ENCODE measurements at regions not wholly inside any gene's neighbourhood (a gene's known extent, or its start where the extent isn't known, plus 50 kb on each side); places are given as distances from the start of the nearest gene placed in this dataset.

DNA sequence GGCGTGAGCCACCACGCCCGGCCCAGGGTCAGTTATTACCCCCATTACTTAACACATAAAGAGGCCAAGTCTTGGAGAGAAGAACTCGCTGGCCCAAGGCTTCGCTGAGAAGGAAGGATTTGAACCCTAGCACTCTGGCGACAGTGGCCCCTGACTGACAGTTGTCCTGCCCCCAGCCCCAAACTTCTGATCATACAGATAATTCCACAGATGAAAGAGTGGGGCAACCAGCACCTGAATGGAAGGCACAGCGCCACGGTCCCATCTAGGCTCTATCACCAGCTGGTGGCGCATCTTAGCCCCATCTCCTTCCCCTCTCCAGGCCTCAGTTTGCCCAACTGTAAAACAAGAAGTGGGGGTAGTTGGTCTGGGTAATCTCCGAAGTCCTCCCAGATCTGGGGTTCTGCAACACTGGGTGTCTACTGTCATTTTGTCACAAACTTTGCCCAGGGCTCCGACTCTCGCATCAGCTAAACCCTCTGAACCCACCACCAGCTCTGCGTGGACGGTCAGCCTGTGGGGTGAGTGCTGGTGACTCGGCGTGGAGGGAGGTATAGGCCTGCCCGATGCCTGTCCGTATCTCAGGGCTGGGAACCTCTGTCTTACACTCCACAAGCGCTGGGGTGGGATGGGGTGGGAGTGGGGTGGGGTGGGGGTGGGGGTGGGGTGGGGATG lies 209.3 kb downstream of the C9orf50 start:
- TF ChIP-seq, protein P1, sequence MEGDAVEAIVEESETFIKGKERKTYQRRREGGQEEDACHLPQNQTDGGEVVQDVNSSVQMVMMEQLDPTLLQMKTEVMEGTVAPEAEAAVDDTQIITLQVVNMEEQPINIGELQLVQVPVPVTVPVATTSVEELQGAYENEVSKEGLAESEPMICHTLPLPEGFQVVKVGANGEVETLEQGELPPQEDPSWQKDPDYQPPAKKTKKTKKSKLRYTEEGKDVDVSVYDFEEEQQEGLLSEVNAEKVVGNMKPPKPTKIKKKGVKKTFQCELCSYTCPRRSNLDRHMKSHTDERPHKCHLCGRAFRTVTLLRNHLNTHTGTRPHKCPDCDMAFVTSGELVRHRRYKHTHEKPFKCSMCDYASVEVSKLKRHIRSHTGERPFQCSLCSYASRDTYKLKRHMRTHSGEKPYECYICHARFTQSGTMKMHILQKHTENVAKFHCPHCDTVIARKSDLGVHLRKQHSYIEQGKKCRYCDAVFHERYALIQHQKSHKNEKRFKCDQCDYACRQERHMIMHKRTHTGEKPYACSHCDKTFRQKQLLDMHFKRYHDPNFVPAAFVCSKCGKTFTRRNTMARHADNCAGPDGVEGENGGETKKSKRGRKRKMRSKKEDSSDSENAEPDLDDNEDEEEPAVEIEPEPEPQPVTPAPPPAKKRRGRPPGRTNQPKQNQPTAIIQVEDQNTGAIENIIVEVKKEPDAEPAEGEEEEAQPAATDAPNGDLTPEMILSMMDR (IDR thresholded peaks at IDR 0.05), result no peak
- TF ChIP-seq POLR2A (IDR thresholded peaks at IDR 0.05) (no peak), EP300 (IDR thresholded peaks at IDR 0.05) (no peak)
